SU-DHL-6 (cell line): ENCODE measurements at regions not wholly inside any gene's neighbourhood (a gene's known extent, or its start where the extent isn't known, plus 50 kb on each side); places are given as distances from the start of the nearest gene placed in this dataset.

Experiments
- EZH2phosphoT487 ChIP-seq: fragments of 200-600 bp; sonication (generic), shearing (Covaris generic); conservative IDR thresholded peaks from 2 replicates; pipeline ENCODE4 v1.6.1; 2018; ENCODE audit warnings: mild to moderate bottlenecking, antibody characterized with exemption, low read length, moderate library complexity, mixed read lengths
- TF ChIP-seq, protein P1 (sequence below): fragments of 200-600 bp; sonication (generic); IDR thresholded peaks from one replicate; pipeline ENCODE4 v1.5.1; 2017; ENCODE audit warnings: antibody characterized with exemption, mild to moderate bottlenecking, low read length, moderate library complexity; ENCODE audit not compliant: insufficient read depth, poor library complexity, severe bottlenecking

DNA sequence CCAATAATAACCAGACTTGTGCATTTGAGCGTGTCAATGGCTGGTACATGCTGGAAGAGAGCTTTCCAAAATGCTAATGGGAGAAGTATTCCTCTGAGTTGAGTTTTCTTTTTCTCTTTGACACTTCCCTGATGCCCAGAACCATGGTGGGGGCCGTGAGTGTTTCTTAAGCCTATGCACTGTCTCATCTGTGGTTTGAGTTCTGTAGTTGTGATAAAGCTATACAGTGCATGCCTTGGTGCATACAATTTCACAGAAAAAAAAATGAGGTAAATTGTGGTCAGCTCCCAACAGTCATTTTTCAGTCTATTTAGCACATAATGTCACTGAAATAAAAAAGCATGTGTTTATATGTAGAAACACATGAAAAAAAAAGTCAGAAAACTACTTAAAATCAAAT, 204.8 kb downstream of the HDGFL1 start:
- TF ChIP-seq, protein P1, sequence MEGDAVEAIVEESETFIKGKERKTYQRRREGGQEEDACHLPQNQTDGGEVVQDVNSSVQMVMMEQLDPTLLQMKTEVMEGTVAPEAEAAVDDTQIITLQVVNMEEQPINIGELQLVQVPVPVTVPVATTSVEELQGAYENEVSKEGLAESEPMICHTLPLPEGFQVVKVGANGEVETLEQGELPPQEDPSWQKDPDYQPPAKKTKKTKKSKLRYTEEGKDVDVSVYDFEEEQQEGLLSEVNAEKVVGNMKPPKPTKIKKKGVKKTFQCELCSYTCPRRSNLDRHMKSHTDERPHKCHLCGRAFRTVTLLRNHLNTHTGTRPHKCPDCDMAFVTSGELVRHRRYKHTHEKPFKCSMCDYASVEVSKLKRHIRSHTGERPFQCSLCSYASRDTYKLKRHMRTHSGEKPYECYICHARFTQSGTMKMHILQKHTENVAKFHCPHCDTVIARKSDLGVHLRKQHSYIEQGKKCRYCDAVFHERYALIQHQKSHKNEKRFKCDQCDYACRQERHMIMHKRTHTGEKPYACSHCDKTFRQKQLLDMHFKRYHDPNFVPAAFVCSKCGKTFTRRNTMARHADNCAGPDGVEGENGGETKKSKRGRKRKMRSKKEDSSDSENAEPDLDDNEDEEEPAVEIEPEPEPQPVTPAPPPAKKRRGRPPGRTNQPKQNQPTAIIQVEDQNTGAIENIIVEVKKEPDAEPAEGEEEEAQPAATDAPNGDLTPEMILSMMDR = no peak
- TF ChIP-seq EZH2phosphoT487 = no peak
